H9 (cell line): ENCODE measurements at regions not wholly inside any gene's neighbourhood (a gene's known extent, or its start where the extent isn't known, plus 50 kb on each side); places are given as distances from the start of the nearest gene placed in this dataset.

Experiments used
- DNase-seq: peaks from one replicate; pipeline ENCODE4 v3.0.0-alpha.2; 2017
- H2AFZ ChIP-seq: one replicate; pipeline ENCODE4 v1.6.1; 2013; ENCODE audit warnings: mild to moderate bottlenecking, low read length, control low read depth, moderate library complexity
- H2AK5ac ChIP-seq: 2 replicates; pipeline ENCODE4 v1.6.1; 2013; ENCODE audit warnings: low read length, control low read depth, mixed read lengths; ENCODE audit not compliant: insufficient read length
- H2BK120ac ChIP-seq: one replicate; pipeline ENCODE4 v1.6.1; 2013; ENCODE audit warnings: low read depth, mild to moderate bottlenecking, low read length, control low read depth, inconsistent platforms; ENCODE audit not compliant: poor library complexity, severe bottlenecking
- H2BK12ac ChIP-seq: 2 replicates; pipeline ENCODE4 v1.6.1; 2013; ENCODE audit warnings: low read length, control low read depth, mixed read lengths, low read depth; ENCODE audit not compliant: insufficient read length
- H2BK15ac ChIP-seq: 2 replicates; pipeline ENCODE4 v1.6.1; 2013; ENCODE audit warnings: low read depth, low read length, control low read depth
- H2BK20ac ChIP-seq: one replicate; pipeline ENCODE4 v1.6.1; 2013; ENCODE audit warnings: low read depth, mild to moderate bottlenecking, low read length, control low read depth, inconsistent platforms; ENCODE audit not compliant: poor library complexity, severe bottlenecking
- H2BK5ac ChIP-seq: 2 replicates; pipeline ENCODE4 v1.6.1; 2013; ENCODE audit warnings: low read length, control low read depth, mixed read lengths; ENCODE audit not compliant: insufficient read length
- H3K14ac ChIP-seq: 2 replicates; pipeline ENCODE4 v1.6.1; 2013; ENCODE audit warnings: low read length, control low read depth; ENCODE audit not compliant: insufficient read depth
- H3K18ac ChIP-seq: 2 replicates; pipeline ENCODE4 v1.6.1; 2013; ENCODE audit warnings: low read depth, mild to moderate bottlenecking, mixed read lengths, low read length, control low read depth; ENCODE audit not compliant: insufficient read length
- H3K23ac ChIP-seq: 2 replicates; pipeline ENCODE4 v1.6.1; 2013; ENCODE audit warnings: low read length, control low read depth, mixed read lengths, low read depth; ENCODE audit not compliant: insufficient read length
- H3K23me2 ChIP-seq: 2 replicates; pipeline ENCODE4 v1.6.1; 2013; ENCODE audit warnings: low read depth, mild to moderate bottlenecking, mixed read lengths, low read length, control low read depth; ENCODE audit not compliant: insufficient read length, poor library complexity, severe bottlenecking
- H3K27ac ChIP-seq: 2 replicates; pipeline ENCODE4 v1.5.1; 2013; ENCODE audit warnings: low read length, control low read depth, mixed read lengths, low read depth; ENCODE audit not compliant: insufficient read length
- H3K27me3 ChIP-seq: 2 replicates; pipeline ENCODE4 v1.6.1; 2013; ENCODE audit warnings: low read length, control low read depth, inconsistent platforms; ENCODE audit not compliant: insufficient read depth
- H3K4ac ChIP-seq: 2 replicates; pipeline ENCODE4 v1.6.1; 2013; ENCODE audit warnings: low read depth, mild to moderate bottlenecking, control low read depth, inconsistent platforms, low read length, moderate library complexity
- H3K4me1 ChIP-seq: 2 replicates; pipeline ENCODE4 v1.6.1; 2013; ENCODE audit warnings: low read length, control low read depth, inconsistent platforms; ENCODE audit not compliant: insufficient read depth
- H3K4me2 ChIP-seq: 2 replicates; pipeline ENCODE4 v1.6.1; 2013; ENCODE audit warnings: low read length, control low read depth, mixed read lengths; ENCODE audit not compliant: insufficient read length, insufficient read depth
- H3K56ac ChIP-seq: 2 replicates; pipeline ENCODE4 v1.6.1; 2013; ENCODE audit warnings: low read depth, mild to moderate bottlenecking, mixed read lengths, low read length, control low read depth; ENCODE audit not compliant: insufficient read length
- H3K79me1 ChIP-seq: 2 replicates; pipeline ENCODE4 v1.6.1; 2013; ENCODE audit warnings: low read depth, mild to moderate bottlenecking, moderate library complexity, low read length, control low read depth, inconsistent platforms; ENCODE audit not compliant: insufficient read depth, poor library complexity, severe bottlenecking
- H3K79me2 ChIP-seq: 2 replicates; pipeline ENCODE4 v1.6.1; 2013; ENCODE audit warnings: low read length, control low read depth, inconsistent platforms; ENCODE audit not compliant: insufficient read depth
- H3K9ac ChIP-seq: 2 replicates; pipeline ENCODE4 v1.6.1; 2013; ENCODE audit warnings: low read length, control low read depth, mixed read lengths; ENCODE audit not compliant: insufficient read length; ENCODE audit errors: extremely low read depth
- H3K9me3 ChIP-seq: one replicate; pipeline ENCODE4 v1.6.1; 2013; ENCODE audit warnings: low read depth, low read length, inconsistent platforms; ENCODE audit not compliant: control insufficient read depth
- H3T11ph ChIP-seq: one replicate; pipeline ENCODE4 v1.6.1; 2013; ENCODE audit warnings: mild to moderate bottlenecking, low read length, control low read depth, inconsistent platforms
- H4K20me1 ChIP-seq: one replicate; pipeline ENCODE4 v1.6.1; 2013; ENCODE audit not compliant: control insufficient read depth, insufficient read length, insufficient read depth
- H4K5ac ChIP-seq: 2 replicates; pipeline ENCODE4 v1.6.1; 2013; ENCODE audit warnings: low read depth, mild to moderate bottlenecking, mixed read lengths, low read length, control low read depth; ENCODE audit not compliant: insufficient read length
- H4K8ac ChIP-seq: replicated peaks from 2 replicates; pipeline ENCODE4 v1.6.1; 2013; ENCODE audit warnings: low read length, control low read depth, mixed read lengths, low read depth; ENCODE audit not compliant: insufficient read length
- H4K91ac ChIP-seq: 2 replicates; pipeline ENCODE4 v1.6.1; 2013; ENCODE audit warnings: low read depth, mild to moderate bottlenecking, moderate library complexity, mixed read lengths, low read length, control low read depth; ENCODE audit not compliant: insufficient read length
- H3K27ac Mint-ChIP-seq, 3 experiments: 2 replicates in 2 of 3; 3 replicates in 1 of 3; pipeline ENCODE4 v1.8.0; 2020 to 2021; ENCODE audit warnings: mixed read lengths in 3 of 3, mild to moderate bottlenecking in 1 of 3, moderate library complexity in 1 of 3
- H3K27me3 Mint-ChIP-seq: 2 replicates; pipeline ENCODE4 v1.8.0; 2021; ENCODE audit warnings: low read depth, mild to moderate bottlenecking, moderate library complexity, mixed read lengths
- H3K36me3 Mint-ChIP-seq, 3 experiments: 2 replicates in 2 of 3; 3 replicates in 1 of 3; pipeline ENCODE4 v1.8.0; 2020 to 2021; ENCODE audit warnings: low read depth in 3 of 3, mixed read lengths in 3 of 3; ENCODE audit not compliant: insufficient read depth in 1 of 3
- H3K4me1 Mint-ChIP-seq, 2 experiments: 2 replicates each; pipeline ENCODE4 v1.8.0; 2020; ENCODE audit warnings: mixed read lengths in 2 of 2
- H3K4me3 Mint-ChIP-seq, 2 experiments: 2 replicates in 1 of 2; 3 replicates in 1 of 2; pipeline ENCODE4 v1.8.0; 2020 to 2021; ENCODE audit warnings: mild to moderate bottlenecking in 2 of 2, mixed read lengths in 2 of 2, moderate library complexity in 1 of 2
- H3K9me3 Mint-ChIP-seq, 2 experiments: 2 replicates in 1 of 2; 3 replicates in 1 of 2; pipeline ENCODE4 v1.8.0; 2020; ENCODE audit warnings: mild to moderate bottlenecking in 2 of 2, mixed read lengths in 2 of 2, moderate library complexity in 1 of 2
- WGBS: extraction: QIAGEN DNeasy Blood & Tissue Kit; methylation state at CpG from one replicate; pipeline ENCODE4 v1.1.7; 2013; ENCODE audit warnings: missing lambda C conversion rate, low lambda C conversion rate, mixed read lengths; ENCODE audit not compliant: insufficient read length; ENCODE audit errors: extremely low coverage; 5-methylcytosine and 5-hydroxymethylcytosine counted together
- TF ChIP-seq, protein P1 (sequence below): fragments of 200-600 bp; sonication (generic); conservative IDR thresholded peaks from 3 replicates; pipeline ENCODE4 v1.8.0; 2021; ENCODE audit warnings: antibody characterized with exemption, mild to moderate bottlenecking

DNA sequence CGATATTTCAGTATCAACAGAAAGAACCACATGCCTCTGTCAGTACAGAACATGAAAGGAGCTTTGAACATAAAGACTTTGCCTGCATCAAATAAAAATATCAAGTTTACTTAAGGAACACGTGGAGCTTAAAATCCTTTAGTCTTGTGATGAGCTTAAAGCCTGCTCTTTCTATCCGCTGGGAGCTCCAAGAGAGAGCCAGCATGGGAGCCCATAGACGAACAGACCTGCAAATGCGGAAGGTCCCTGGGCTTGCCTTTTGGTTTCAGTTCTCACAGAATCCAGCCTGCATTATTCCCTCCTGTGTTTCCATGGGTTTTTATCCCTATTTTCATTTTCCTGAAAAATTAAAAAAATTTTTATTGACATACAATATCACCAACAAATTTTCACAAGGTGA is 530.6 kb upstream of the RGMA start:
- H2AK5ac ChIP-seq: no peak overlapping the region
- H2BK5ac ChIP-seq: no peak overlapping the region
- no peak overlapping the region for H3K4me2 ChIP-seq
- H2BK15ac ChIP-seq: no peak overlapping the region
- H2AFZ ChIP-seq: no peak overlapping the region
- no peaks in the 10 kb centered on the region for H3K27me3 Mint-ChIP-seq
- no peaks in the 10 kb centered on the region for H4K20me1 ChIP-seq
- no peak overlapping the region for H2BK120ac ChIP-seq
- no peak overlapping the region for H4K5ac ChIP-seq
- no peak overlapping the region for H3K4ac ChIP-seq
- no peaks in the 10 kb centered on the region for H3K23me2 ChIP-seq
- TF ChIP-seq, protein P1, sequence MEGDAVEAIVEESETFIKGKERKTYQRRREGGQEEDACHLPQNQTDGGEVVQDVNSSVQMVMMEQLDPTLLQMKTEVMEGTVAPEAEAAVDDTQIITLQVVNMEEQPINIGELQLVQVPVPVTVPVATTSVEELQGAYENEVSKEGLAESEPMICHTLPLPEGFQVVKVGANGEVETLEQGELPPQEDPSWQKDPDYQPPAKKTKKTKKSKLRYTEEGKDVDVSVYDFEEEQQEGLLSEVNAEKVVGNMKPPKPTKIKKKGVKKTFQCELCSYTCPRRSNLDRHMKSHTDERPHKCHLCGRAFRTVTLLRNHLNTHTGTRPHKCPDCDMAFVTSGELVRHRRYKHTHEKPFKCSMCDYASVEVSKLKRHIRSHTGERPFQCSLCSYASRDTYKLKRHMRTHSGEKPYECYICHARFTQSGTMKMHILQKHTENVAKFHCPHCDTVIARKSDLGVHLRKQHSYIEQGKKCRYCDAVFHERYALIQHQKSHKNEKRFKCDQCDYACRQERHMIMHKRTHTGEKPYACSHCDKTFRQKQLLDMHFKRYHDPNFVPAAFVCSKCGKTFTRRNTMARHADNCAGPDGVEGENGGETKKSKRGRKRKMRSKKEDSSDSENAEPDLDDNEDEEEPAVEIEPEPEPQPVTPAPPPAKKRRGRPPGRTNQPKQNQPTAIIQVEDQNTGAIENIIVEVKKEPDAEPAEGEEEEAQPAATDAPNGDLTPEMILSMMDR: no peak
- no peak overlapping the region for H3K27ac ChIP-seq
- H3T11ph ChIP-seq: no peak overlapping the region
- H3K18ac ChIP-seq: no peak overlapping the region
- H3K4me3 Mint-ChIP-seq: no peak overlapping the region
- no peak overlapping the region for H3K9ac ChIP-seq
- H3K79me2 ChIP-seq: no peaks in the 10 kb centered on the region
- no peak for DNase-seq
- peaks cover 10 to 16% of the 10 kb centered on the region in 2 experiments for H3K4me1 Mint-ChIP-seq
- peaks cover 0 to 4% of the 10 kb centered on the region in 2 experiments; a peak in 1 of 5 replicates for H3K9me3 Mint-ChIP-seq
- H3K36me3 Mint-ChIP-seq: no peaks in the 10 kb centered on the region
- no peak overlapping the region for H3K23ac ChIP-seq
- H2BK20ac ChIP-seq: no peak overlapping the region
- H2BK12ac ChIP-seq: no peak overlapping the region
- no peaks in the 10 kb centered on the region for H3K27me3 ChIP-seq
- H4K91ac ChIP-seq: no peak overlapping the region
- no peak overlapping the region for H3K56ac ChIP-seq
- H3K9me3 ChIP-seq: no peaks in the 10 kb centered on the region
- H4K8ac ChIP-seq: no peak overlapping the region
- WGBS: no CpG with 5 or more reads among the region's 5 CpGs
- H3K79me1 ChIP-seq: no peaks in the 10 kb centered on the region
- H3K27ac Mint-ChIP-seq: peak overlapping the region in 1 of 3 experiments; percentile 77; a peak in 1 of 7 replicates
- no peak overlapping the region for H3K14ac ChIP-seq
- H3K4me1 ChIP-seq: no peaks in the 10 kb centered on the region
